Activated B cell treated with CpG ODN at 0.5 μM for 24 hours (primary cell): ENCODE measurements at regions not wholly inside any gene's neighbourhood (a gene's known extent, or its start where the extent isn't known, plus 50 kb on each side); places are given as distances from the start of the nearest gene placed in this dataset.

ENCODE experiments used
- ATAC-seq: fragments of 200-7000 bp; cut with Tn5 transposase; one replicate; pipeline ENCODE4 v1.10.0; 2021; ENCODE audit warnings: low read depth, mild to moderate bottlenecking, moderate library complexity
- CTCF ChIA-PET: fragments of 350-600 bp; sonication (Branson Sonifier 250); formaldehyde crosslinking; loops from one replicate; lab custom pipeline; 2021; ENCODE audit warnings: antibody characterized with exemption; lab: Charles Lee
- POLR2A ChIA-PET: fragments of 350-600 bp; sonication (Branson Sonifier 250); formaldehyde crosslinking; loops from one replicate; lab custom pipeline; 2021; ENCODE audit warnings: antibody characterized with exemption; lab: Charles Lee
- DNase-seq: peaks from one replicate; pipeline ENCODE4 v3.0.0; 2022
- H3K27ac Mint-ChIP-seq: one replicate; pipeline ENCODE4 v1.8.0; 2020; ENCODE audit warnings: mixed read lengths
- H3K27me3 Mint-ChIP-seq: one replicate; pipeline ENCODE4 v1.8.0; 2021; ENCODE audit warnings: mixed read lengths
- H3K36me3 Mint-ChIP-seq: one replicate; pipeline ENCODE4 v1.8.0; 2021; ENCODE audit warnings: low read depth, mixed read lengths
- H3K4me1 Mint-ChIP-seq: one replicate; pipeline ENCODE4 v1.8.0; 2021; ENCODE audit warnings: mixed read lengths
- H3K4me3 Mint-ChIP-seq: one replicate; pipeline ENCODE4 v1.8.0; 2020; ENCODE audit warnings: mild to moderate bottlenecking, mixed read lengths
- H3K9me3 Mint-ChIP-seq: one replicate; pipeline ENCODE4 v1.8.0; 2020; ENCODE audit warnings: mixed read lengths
- CTCF ChIP-seq: fragments of 200-600 bp; IDR thresholded peaks from one replicate; pipeline ENCODE4 v1.8.0; 2022; ENCODE audit warnings: antibody characterized with exemption, mild to moderate bottlenecking
- intact Hi-C: fragments of 100-400 bp; cut with micrococcal nuclease; formaldehyde crosslinking; loops from one replicate; pipeline ENCODE4 v1.15.1; 2024

GRCh38 chr9:129525656-129526196, 95.2 kb downstream of the C9orf50 start:
- peaks cover 39% of the 10 kb centered on the region for H3K27me3 Mint-ChIP-seq
- CTCF ChIA-PET = no interaction called here
- H3K9me3 Mint-ChIP-seq = peaks cover 4% of the 10 kb centered on the region
- POLR2A ChIA-PET = no interaction called here
- TF ChIP-seq CTCF = no peak
- no peaks in the 10 kb centered on the region for H3K36me3 Mint-ChIP-seq
- no peak overlapping the region for H3K27ac Mint-ChIP-seq
- no peak overlapping the region for H3K4me3 Mint-ChIP-seq
- no peaks in the 10 kb centered on the region for H3K4me1 Mint-ChIP-seq
- ATAC-seq (no peak), DNase-seq (no peak)
- intact Hi-C loops = no loop called here

DNA sequence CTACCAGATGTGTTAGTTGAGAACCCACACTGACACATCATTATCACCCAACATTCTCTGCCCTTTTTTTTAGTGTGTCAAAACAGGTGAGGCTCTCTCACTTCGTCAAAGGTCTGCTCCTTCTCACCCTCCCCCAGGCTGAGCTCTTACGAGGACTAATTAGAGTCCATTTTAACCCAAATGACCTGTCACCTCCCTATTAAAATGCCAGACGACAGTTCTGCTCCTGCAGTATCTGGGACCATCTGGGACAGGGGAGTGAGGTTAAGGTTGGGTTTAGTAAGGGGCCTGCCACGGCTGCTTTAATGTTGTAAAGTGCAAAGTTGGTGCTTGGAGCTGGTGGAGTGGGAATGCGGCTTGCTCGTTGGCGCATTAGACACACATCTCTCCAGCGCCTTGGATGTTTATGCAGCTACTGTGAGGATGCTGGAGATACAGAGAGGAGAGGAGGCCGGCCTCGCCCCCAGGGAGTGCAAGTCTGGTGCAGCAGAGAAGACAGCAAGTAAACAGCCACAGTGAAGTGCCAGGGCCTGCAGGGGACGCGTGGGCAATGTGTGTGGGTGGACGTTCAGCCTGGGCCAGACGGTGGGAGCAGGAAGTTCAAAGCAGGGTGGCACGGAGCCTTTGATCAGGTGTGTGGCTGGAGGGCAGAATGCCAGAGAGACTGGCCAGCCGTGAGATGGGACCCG, 96.2 kb downstream of the C9orf50 start:
- Mint-ChIP-seq H3K36me3 (no peaks in the 10 kb centered on the region), H3K4me3 (no peak overlapping the region), H3K9me3 (peaks cover 4% of the 10 kb centered on the region), H3K27ac (no peak overlapping the region), H3K27me3 (peaks cover 39% of the 10 kb centered on the region), H3K4me1 (no peaks in the 10 kb centered on the region)
- intact Hi-C loops = no loop called here
- no peak for TF ChIP-seq CTCF
- ATAC-seq = no peak
- CTCF ChIA-PET = no interaction called here
- DNase-seq = no peak
- POLR2A ChIA-PET = no interaction called here

GRCh38 chr9:129523943-129524581, 96.8 kb downstream of the C9orf50 start:
- Mint-ChIP-seq H3K4me1 (no peaks in the 10 kb centered on the region), H3K27ac (no peak overlapping the region), H3K9me3 (peaks cover 4% of the 10 kb centered on the region), H3K27me3 (peaks cover 38% of the 10 kb centered on the region), H3K4me3 (no peak overlapping the region), H3K36me3 (no peaks in the 10 kb centered on the region)
- TF ChIP-seq CTCF = no peak
- DNase-seq (no peak), ATAC-seq (no peak)
- ChIA-PET POLR2A (no interaction called here), CTCF (no interaction called here)
- intact Hi-C loops = no loop called here

- Mint-ChIP-seq H3K36me3 (no peaks in the 10 kb centered on the region), H3K27ac (no peak overlapping the region), H3K4me3 (no peak overlapping the region), H3K9me3 (peaks cover 6% of the 10 kb centered on the region), H3K27me3 (peaks cover 31% of the 10 kb centered on the region), H3K4me1 (no peaks in the 10 kb centered on the region)
- ChIA-PET POLR2A (no interaction called here), CTCF (no interaction called here)
- intact Hi-C loops = no loop called here
- DNase-seq (no peak), ATAC-seq (no peak)
- no peak for TF ChIP-seq CTCF
These were observed 98.5 kb downstream of the C9orf50 start for GRCh38 chr9:129522351-129522750.

- peaks cover 14% of the 10 kb centered on the region for H3K9me3 Mint-ChIP-seq
- no peak overlapping the region for H3K4me3 Mint-ChIP-seq
- H3K4me1 Mint-ChIP-seq = no peaks in the 10 kb centered on the region
- no peak for TF ChIP-seq CTCF
- H3K27ac Mint-ChIP-seq = no peak overlapping the region
- ATAC-seq = no peak
- H3K36me3 Mint-ChIP-seq = no peaks in the 10 kb centered on the region
- POLR2A ChIA-PET = no interaction called here
- CTCF ChIA-PET = interaction anchor here (0.7 kb wide), 1 partner anchor 348 kb away, joined by 3 read pairs; no protein-coding TSS in a partner anchor
- no peak for DNase-seq
- intact Hi-C loops = no loop called here
- H3K27me3 Mint-ChIP-seq = peaks cover 24% of the 10 kb centered on the region
These were observed 100.8 kb downstream of the C9orf50 start for GRCh38 chr9:129520082-129520481.
